GM10266 (cell line): ENCODE measurements at regions not wholly inside any gene's neighbourhood (a gene's known extent, or its start where the extent isn't known, plus 50 kb on each side); places are given as distances from the start of the nearest gene placed in this dataset.

Source experiments
- DNase-seq: peaks from one replicate; pipeline ENCODE4 v3.0.0; 2012; ENCODE audit errors: extremely low spot score
- CTCF ChIP-seq: IDR thresholded peaks from 2 replicates; pipeline ENCODE4 v1.5.1; 2012; ENCODE audit warnings: mild to moderate bottlenecking, low read depth; ENCODE audit not compliant: control insufficient read depth, insufficient read depth; ENCODE audit errors: missing control alignments

GRCh38 chr2:160664603-160665140, 171.1 kb upstream of the RBMS1 start:
- no peak for TF ChIP-seq CTCF
- no peak for DNase-seq

GRCh38 chr2:160666154-160667060, 172.8 kb upstream of the RBMS1 start:
- TF ChIP-seq CTCF: no peak
- DNase-seq: peak; percentile 41

- DNase-seq: no peak
- no peak for TF ChIP-seq CTCF
Observed at GRCh38 chr2:160667811-160668210, 174.2 kb upstream of the RBMS1 start.

- no peak for TF ChIP-seq CTCF
- no peak for DNase-seq
Observed at GRCh38 chr2:160670618-160671017, 177.0 kb upstream of the RBMS1 start.

GRCh38 chr2:160672211-160672610, 178.6 kb upstream of the RBMS1 start:
- TF ChIP-seq CTCF: no peak
- no peak for DNase-seq

- no peak for DNase-seq
- no peak for TF ChIP-seq CTCF
Observed at GRCh38 chr2:160674146-160674750, 180.6 kb upstream of the RBMS1 start.

- no peak for TF ChIP-seq CTCF
Observed at GRCh38 chr2:160679686-160680085, 186.1 kb upstream of the RBMS1 start.

More at GRCh38 chr2:160679686-160680085, 186.1 kb upstream of the RBMS1 start:
- no peak for DNase-seq
